ENCODE measurements at regions not wholly inside any gene's neighbourhood (a gene's known extent, or its start where the extent isn't known, plus 50 kb on each side); places are given as distances from the start of the nearest gene placed in this dataset.

DNA sequence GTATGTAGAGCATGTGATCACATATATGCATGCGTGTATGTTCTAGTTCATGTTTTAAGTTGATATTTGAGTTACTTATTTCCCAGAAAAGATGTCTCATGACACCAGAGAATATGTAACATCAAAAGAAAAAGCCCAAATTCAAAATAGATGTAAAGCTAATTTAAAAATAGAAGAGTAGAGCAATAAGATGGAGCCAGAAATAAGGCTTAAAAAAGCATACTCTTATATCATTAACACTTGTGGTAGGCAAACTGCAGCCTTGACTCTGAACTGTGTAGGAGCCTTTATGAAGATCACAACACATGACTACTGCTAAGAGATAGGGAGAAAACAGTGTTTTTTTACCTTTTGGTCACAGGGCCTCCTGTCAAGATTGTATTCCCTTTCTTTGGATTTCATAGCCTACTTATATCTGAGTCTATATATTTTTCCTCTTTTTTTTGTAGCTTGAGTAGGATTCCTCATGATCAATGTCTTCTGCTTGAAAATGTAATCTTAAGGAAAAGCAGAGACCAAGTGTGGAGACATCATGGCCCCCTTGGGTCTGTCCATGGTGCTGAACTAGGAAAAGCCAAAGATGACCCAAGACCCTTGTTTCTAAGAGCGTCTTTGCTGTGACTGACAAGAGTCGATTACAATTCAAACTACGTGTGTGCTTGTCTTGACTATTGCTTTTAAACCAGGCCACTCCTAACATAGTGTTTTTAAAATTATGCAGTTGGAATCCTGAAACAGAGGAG lies 390.4 kb downstream of the SHISA9 start:
- intact Hi-C loops (cut with DNase I) = no loop called here
- ATAC-seq (ENCODE audit: poor library complexity) = no peak
- no peak for DNase-seq

DNA sequence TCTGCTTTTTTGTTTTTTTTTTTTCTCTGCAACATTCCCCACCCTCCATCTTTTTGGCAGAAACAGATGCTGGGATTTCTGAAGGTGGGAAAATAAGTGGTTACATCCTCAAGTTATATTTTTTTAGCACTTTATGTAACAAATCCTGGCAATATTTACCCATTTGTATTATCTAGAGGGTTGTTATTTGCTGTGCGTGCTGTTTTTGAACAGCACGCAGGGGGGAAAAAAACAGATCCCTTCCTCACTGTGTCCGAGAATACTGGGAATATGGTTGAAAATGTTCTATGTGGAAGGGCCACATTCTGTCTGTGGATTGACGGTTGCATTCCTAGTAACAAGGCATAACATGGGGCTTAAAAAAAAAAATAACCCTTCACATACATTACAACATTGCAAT lies 394.8 kb downstream of the SHISA9 start:
- intact Hi-C loops (cut with DNase I) = no loop called here
- DNase-seq = no peak
- no peak for ATAC-seq (ENCODE audit: poor library complexity)

DNA sequence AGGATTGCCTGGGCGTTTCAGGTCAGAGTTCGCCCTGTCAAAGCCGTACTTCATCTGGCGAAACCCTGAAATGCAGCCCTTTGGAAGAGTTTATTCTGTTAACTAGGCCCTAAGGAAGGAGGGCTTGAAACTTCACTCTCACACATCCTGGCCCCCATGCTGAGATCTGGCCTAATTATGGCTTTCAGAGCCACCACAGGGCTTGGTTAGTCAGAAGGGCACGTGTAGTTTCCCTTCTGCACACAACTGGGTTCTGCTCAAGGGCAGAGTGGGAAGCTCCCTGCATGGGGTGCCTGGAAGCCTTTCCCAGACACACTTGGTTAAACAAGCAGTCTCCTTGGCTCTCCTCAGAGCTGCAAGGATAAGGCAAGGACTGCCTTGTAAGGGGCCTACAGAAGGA lies 397.3 kb downstream of the SHISA9 start:
- intact Hi-C loops (cut with DNase I) = no loop called here
- ATAC-seq (ENCODE audit: poor library complexity) (no peak), DNase-seq (no peak)

DNA sequence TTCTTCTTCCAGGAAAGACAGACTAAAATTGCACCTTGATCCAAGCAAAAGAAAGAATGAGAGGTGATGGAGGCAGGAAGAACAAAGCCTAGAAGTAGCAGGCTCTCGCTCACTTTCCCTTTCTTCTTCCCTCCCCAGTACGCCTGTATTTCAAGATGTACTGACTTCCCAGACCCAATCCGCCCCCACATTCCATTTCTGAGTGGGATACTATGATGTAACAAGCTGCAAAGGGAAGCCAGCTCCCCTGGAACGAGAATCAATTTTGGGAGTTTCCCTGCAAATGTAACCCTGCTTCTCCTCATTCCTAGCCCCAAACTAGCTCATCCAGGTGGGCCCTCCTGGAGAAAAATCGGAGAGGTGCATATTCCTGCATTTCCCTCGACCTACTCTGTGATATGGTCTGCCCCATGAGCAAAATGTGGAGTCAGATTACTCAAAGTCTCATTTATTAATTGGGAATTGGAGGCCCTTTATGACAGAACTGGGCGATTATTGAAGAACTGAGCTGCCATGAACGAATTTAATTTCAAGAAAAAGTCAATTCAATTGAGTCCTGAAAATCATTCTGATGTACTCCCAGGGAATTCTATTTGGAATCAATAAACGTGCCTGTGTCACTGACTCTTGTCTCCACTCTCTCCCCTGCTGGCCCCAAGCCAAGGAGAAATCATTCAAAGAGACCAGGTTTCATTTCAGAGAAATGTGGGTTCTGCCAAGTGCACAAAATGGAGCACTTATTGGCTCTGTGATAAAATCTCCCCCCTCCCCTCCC lies 398.9 kb downstream of the SHISA9 start:
- ATAC-seq (ENCODE audit: poor library complexity) (no peak), DNase-seq (no peak)
- intact Hi-C loops (cut with DNase I) = no loop called here

DNA sequence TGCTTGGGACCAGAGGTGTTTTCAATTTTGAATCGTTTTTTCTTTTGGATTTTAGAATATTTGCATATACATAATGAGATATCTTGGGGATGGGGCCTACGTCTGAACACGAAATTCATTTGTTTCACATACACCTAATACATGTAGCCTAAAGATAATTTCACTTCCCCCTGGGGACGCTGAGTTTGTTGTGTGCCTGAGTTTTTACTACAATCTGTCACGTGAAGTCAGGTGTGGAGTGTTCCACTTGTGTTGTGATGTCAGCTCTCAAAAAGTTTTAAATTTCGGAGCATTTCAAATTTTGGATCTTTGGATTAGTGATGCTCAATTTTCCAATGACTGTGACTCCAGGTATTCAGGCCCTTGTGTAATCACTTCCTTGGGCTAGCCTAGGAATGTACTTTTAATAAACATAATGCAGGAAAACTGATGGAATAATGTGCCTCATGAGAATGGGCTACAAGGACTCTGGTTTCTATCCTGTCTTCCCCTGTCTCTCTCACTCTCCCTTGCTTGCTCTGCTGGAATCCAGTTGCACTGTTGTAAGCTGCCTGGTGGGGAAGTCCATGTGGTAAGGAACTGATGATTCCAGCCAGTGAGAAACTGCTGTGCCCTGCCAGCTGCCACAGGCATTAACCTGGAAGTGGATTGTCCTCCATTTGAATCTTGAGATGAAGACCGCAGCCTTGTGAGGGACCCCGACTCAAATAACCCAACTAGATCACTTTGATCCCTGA lies 403.8 kb downstream of the SHISA9 start:
- ATAC-seq (ENCODE audit: poor library complexity) (no peak), DNase-seq (no peak)
- intact Hi-C loops (cut with DNase I) = no loop called here

DNA sequence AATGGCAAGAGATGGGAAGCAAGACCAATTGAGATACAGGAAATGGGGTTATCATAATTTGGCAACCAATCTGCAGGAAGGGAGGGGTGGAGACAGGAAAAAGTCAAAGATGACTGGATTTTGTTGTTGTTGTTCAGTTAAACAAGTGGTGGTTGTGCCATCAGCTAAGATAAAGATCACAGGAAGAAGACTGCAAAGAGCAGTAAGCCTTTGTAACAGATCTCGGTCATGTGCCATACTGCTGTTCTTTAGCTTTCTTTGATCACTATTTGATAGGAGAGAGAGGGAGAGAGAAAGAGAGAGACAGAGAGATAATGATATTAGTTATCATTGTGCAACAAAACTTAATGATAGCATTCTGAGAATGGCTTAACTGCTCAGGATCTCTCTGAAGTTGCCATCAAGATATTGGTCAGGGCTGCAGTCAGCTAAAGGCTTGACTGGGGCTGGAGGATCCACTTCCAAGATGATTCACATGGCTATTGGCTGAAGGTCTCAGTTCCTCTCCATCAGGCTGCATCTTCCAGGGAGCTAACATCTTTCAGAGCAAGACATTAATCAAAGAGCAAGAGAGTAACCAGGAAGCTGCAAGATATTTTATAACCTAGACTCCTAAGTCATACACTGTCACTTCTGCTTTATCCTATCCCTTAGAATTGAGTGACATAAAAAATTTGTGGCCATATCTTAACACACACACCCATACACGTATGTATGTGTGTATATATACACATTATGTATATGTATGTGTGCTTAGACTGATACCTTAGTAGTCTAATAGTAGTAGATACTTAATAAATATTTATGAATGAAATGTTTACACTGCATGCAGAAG lies 405.0 kb downstream of the SHISA9 start:
- no peak for ATAC-seq (ENCODE audit: poor library complexity)
- intact Hi-C loops (cut with DNase I) = no loop called here

DNA sequence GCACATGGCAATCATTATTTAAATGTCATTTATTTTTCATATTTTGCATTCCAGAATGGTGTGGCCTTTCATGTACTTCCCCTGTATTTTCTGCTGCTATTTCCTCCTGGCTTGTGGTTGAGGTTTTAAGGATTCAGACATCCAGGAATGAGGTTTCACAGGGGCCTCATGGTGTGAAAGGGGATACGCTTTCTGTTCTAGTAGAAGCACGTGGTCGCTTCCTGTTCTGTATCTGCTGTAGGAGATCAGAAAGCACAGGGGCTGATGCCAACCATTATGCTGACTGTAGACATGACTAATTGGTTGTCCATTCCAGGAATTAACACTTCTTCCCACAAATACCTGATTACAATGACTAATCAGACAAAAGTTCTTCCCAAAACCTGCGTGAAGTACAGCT lies 405.9 kb downstream of the SHISA9 start:
- intact Hi-C loops (cut with DNase I) = no loop called here
- no peak for DNase-seq
- ATAC-seq (ENCODE audit: poor library complexity) = no peak

More for the DNA sequence above, 405.0 kb downstream of the SHISA9 start:
- no peak for DNase-seq

DNA sequence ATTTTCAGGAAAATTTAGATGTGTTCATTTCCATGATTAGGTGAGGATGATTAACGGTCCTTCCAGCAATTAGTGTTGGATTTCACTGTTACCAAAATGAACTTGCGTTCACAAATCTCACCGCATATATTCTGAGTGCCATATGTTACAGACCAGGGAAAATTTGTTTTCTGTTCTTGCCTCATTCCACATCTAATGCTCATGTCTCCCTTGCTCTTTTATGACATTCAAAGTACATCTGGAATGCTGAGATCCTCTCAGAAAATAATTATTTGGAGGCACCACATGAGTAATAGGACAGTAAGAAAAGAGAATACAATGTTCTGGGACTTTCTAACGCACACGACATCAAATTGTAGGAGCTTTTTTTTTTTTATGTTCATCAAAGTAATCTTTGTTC lies 406.5 kb downstream of the SHISA9 start:
- ATAC-seq (ENCODE audit: poor library complexity) (no peak), DNase-seq (no peak)
- intact Hi-C loops (cut with DNase I) = no loop called here

DNA sequence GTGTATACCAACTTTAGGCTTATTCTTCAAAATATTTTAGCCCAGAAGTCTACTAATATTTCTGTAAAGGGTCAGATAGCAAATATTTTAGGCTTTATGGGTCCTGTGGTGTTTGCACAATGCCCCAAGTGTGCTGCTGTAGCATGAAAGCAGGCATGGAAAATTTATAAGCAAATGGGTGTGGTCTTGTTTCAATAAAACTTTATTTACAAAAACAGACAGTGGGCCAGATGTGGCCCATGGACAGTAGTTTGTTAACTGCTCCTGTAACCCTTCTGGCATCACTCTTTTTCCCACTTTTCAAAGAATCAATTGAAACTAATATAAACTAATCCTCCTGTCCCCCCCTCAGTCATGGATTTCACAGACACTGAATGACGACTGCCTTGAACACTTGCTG lies 410.7 kb downstream of the SHISA9 start:
- DNase-seq = no peak
- ATAC-seq (ENCODE audit: poor library complexity) = no peak
- intact Hi-C loops (cut with DNase I) = no loop called here

DNA sequence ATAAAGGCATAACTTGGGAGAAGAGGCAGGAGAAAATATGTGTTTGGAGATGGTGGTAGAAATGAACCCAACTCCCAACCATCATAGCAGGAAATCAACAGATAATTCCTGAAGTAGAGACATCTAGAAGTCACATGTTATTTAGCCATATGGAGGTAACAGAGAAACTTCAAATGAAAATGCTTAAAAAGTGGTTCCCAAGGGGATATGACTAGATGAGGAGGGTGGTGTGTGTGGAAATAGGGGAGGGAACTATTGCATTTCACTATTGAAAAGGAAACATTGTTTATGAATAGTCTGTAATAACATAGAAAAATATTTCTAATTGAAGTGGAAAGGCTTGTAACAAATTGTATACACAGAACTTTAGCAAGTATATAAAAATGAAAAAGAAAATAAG lies 412.0 kb downstream of the SHISA9 start:
- no peak for ATAC-seq (ENCODE audit: poor library complexity)
- intact Hi-C loops (cut with DNase I) = no loop called here
- DNase-seq = no peak

DNA sequence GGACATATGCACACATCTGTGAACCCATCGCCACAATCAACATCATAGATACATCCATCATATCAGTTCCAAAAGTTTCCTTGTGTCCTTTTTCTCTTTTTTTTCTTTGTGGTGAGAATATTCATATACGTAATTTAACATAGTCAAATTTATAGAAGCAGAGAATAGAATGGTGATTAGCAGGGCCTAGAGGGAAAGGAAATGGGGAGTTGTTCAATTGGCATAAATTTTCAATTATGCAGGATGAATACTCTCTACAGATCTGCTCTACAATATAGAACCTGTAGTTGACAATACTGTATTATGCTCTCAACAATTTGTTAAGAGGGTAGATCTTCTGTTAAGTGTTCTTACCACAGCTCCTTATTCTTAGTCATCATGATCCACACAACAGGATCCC lies 413.2 kb downstream of the SHISA9 start:
- intact Hi-C loops (cut with DNase I) = no loop called here
- no peak for DNase-seq
- no peak for ATAC-seq (ENCODE audit: poor library complexity)

DNA sequence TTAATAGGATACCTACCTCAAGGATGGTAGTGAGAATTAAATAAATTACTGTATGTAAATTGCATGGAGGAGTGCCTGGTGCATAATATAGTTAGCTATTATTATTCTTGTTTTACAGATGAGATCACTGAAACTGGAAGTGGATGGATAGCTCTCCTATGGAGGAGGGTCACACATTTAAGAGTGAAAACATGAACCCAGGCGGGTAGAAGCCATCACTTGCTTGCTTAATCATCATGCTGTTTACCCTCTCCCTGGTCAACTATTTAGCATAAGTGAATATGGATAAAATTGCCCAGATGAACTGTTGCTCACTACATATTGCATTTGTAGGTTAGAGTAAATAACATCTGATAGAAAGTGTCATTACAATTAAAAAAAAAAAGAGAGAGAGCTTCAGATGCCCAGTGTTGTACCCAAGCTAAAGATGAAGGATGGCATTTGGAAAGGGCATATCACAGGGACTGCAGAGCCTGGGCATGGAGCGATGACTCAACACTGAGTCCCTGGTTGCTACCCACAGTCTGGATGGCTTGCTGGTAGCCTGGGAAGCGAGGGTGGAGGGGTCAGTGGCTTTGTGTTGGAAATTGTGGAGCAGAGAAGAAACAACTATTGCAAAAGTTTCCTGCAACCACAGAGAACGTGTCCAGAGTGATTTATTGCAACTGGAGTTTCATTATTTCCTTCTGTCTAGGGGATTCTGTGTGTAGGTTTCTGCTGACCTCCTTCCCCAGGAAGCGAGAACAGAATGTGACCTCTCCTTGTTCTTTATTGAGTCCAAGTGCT lies 414.4 kb downstream of the SHISA9 start:
- DNase-seq (no peak), ATAC-seq (ENCODE audit: poor library complexity) (no peak)
- intact Hi-C loops (cut with DNase I) = no loop called here

DNA sequence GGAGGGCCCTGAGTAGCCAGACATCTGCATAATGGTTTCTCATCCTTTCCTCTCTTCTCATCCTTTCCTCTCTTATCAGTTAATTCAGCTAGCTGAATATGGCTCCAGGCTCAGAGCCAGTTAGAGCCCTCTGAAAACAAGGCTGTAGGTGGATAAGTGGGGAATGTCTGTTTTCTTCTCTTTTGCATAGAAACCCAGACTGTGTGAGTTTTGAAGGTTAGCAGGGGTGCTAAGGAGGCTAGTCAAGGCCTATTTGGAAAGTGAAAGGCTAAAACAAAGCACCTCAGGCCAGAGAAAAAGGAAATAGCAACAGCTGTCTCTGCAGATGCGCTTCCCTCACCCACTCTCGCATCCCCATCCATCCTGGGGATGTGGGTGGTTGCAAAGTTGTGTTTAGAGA lies 420.9 kb downstream of the SHISA9 start:
- ATAC-seq (ENCODE audit: poor library complexity) (no peak), DNase-seq (no peak)
- intact Hi-C loops (cut with DNase I) = no loop called here

DNA sequence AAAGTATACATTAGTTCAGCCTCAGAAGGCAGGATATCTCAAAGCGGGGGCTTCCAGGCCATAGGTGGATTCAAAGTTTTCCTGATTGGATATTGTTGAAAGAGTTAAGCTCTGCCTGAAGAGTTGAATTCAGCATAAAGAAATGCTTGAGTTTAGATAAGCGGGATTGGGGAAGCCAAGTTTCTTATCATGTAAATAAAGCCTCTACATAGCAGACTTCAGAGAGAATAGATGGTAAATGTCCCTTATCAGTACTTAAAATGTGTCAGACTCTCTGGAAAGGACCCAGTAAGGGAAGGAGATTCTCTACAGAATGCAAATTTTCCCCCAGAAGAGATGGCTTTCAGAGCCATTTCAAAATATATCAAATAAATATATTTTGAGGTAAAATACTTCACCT lies 423.5 kb downstream of the SHISA9 start:
- intact Hi-C loops (cut with DNase I) = no loop called here
- no peak for ATAC-seq (ENCODE audit: poor library complexity)

DNA sequence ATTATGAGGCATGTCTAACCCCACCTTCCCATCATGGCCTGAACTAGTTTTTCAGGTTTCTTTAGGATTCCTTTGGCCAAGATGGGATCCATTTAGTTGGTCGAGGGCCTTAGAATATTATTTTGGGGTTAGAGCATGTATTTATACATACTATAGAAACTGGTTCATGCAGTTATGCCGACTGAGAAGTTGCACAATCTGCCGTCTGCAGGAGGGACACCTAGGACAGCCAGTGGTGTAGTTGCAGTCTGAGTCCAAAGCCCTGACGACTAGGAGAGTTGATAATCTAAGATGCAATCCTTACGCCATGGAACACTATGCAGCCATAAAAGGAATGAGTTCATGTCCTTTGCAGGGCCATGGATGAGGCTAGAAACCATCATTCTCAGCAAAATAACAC lies 424.0 kb downstream of the SHISA9 start:
- DNase-seq (no peak), ATAC-seq (ENCODE audit: poor library complexity) (no peak)
- intact Hi-C loops (cut with DNase I) = no loop called here

More for the DNA sequence above, 423.5 kb downstream of the SHISA9 start:
- no peak for DNase-seq

DNA sequence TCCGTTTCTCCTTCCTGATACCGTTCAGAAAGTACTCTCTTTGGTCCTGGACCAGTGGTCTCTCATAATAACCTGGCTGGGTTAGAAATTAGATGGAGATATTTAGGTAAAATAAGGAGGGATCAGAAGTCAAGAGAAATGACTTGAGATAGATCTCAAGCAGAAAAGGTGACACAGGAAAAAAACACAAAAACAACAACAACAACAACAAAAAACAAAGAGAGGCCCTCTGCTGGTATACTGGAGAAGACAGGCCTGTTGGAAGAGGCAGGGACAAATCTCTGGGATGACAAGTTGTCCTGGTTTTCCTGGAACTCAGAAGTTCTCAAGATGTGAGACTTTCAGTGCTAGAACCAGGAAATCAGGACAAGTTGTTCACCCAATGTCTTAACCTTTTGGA lies 430.5 kb downstream of the SHISA9 start:
- intact Hi-C loops (cut with DNase I) = no loop called here
- ATAC-seq (ENCODE audit: poor library complexity) (no peak), DNase-seq (no peak)

DNA sequence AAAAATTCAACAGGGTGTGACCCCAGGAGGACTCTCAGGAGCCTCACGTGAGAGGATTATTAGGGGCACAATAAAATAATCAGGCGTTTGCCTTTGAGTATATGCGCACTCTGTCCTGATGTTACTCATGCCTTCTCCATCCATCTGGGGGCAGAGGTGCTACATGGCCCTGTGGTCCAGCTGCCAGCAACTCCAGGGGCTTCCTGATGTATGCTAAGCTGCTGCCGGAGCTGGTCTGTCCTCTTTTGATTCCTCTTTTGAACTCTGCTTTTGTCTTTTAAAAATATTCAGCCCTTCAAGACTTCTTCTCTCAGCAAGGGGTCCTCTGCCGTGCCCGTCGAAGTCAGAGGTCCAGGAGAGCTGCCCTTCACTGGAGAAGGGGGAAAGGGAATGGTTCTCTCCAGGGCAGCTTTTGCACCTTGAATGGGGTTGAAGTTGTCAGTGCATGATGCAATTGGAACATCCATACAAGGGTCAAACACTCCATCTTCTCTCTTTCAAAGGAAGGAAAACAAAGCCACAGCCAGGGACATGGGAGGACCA lies 431.4 kb downstream of the SHISA9 start:
- ATAC-seq (ENCODE audit: poor library complexity) = no peak
- no peak for DNase-seq
- intact Hi-C loops (cut with DNase I) = no loop called here

DNA sequence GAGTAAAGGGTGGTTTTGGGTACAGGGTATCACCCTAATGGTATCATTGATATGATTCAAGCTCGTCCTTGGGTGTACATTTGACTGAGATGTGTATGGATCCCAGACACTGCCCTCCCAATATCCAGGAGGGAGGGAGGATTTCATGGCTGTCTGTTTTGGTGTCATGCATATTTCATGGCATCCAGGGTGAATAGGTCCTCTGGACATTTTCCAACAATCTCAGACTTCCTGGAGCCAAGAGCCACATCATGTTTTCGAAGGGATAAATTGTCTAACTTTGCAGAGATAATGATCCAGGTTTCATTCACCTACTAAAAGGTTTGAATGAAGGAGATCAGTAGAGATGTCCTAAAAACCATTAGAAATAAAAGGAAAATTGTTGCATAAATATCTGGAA lies 431.9 kb downstream of the SHISA9 start:
- ATAC-seq (ENCODE audit: poor library complexity) = no peak
- intact Hi-C loops (cut with DNase I) = no loop called here
- no peak for DNase-seq
